CD4-positive, alpha-beta T cell treated with Interleukin-1 beta for 1 hour (primary cell): ENCODE measurements at regions not wholly inside any gene's neighbourhood (a gene's known extent, or its start where the extent isn't known, plus 50 kb on each side); places are given as distances from the start of the nearest gene placed in this dataset.
"Not testable (repeated sequence)": the region's sequence is repeated elsewhere in the genome, so short reads cannot be mapped to it uniquely, and the experiment has no call there.

ENCODE experiments used
- DNase-seq, 2 donors: peaks; one replicate each; pipeline ENCODE4 v3.0.0-alpha.2; 2020 to 2022

GRCh38 chr12:131621701-131622421 is 89.0 kb upstream of the SFSWAP start:
- no peak for DNase-seq

GRCh38 chr12:131622422-131622955 is 88.4 kb upstream of the SFSWAP start:
- no peak for DNase-seq

DNA sequence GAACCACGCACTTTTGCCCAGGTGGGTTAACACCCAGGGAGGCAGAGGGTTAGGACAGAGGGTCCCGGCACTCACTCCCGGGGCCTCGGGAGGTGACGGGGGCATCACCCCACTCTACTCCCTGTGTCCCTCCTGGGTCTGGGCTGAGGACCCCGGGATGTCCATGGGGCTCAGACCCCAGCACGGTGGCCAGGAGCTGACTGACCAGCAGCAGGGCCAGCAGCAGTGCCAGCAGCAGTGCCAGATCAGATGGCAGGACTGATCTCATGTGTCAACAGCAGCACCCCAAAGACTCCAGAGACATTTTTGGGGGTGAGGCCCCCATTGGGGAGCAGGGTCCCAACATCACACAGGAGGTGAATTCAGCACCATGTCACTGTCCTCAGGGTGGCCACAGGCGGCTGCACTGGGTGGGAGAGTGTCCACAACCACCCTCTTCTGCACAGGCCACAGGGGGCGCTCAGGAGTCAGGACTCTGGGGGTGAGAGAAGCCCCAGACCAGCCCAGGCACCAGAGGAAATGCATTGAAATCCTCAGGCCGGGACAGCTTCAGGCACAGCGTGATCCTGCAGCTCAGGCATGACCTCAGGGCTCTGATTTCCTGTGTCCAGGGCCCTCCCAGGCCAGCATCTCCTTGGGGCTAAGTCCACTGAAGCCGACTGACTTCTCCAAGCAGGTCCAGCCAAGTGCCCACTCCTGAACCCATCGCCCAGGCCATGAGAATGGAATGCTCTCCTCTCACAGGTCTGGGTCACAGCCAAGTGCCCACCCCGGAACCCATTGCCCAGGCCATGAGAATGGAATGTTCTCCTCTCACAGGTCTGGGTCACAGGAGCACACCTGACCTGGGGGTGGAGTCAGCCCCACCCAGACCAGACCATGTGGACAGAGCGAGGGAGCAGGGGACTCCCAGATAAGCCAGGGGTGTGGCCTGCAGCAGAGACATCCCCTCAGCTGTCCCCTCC is 87.2 kb upstream of the SFSWAP start:
- DNase-seq, result not testable (repeated sequence)

- DNase-seq, result not testable (repeated sequence)
These were observed 86.5 kb upstream of the SFSWAP start for GRCh38 chr12:131624369-131624739.

DNA sequence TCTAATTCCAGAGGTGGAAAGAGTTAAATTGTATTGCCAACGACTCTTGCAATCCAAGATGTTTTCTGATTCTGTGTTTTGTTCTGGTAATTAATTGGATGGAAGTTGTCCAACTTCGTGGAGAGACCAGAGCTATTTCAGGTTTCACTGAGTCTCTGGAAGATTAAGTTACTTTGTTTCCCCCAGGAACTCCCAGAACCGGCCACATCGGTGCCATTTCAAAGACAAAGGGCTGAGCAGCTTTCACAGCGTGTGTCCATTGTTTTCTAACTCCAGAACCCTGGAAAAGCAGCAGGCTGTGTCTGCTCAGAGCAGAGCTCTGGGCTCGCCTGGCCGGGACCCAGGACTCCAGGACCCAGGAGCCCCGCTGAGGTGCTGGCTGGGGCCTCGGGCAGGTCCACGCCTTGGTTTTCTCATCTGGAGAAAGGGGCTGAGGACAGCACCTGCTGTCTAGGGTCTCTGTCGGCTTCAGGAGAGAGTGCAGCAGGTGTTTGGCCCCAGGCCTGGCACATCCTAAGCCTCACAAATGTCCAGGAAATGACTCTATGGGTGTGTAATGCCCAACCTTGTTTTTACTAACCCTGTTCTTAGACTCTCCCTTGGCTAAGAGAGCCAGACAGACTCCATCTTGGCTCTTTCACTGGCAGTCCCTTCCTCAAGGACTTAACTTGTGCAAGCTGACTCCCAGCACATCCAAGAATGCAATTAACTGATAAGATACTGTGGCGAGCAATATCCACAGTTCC is 86.0 kb upstream of the SFSWAP start:
- DNase-seq, result not testable (repeated sequence)

DNA sequence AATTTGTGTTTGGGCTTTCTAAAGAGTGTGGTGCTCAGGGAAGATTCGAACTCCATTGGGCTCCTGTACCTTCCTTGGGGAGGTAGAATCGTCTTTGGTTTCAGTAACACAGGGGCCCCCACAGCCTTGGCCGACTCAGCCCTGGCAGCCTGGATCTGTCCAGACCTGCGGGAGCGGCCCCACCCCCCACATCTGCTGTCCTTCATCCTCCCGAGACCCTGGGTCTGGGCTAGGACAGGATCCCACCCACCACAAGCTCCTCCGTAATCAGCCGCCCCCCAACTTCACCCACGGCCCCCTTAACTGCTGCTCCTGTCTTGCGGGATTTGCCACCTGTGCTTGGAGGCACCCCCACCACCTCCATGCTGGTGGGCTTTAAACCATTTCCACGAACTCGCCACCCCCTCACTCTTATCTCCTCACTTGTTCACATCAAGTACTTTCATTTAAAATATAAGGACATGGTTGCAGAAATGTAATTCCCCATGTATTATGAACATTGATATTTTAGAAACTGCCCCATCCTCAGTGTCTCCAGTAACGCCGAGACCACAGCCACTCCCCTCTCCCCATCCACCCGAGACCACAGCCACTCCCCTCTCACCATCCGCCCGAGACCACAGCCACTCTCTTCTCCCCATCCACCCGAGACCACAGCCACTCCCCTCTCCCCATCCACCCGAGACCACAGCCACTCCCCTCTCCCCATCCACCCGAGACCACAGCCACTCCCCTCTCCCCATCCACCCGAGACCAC is 84.7 kb upstream of the SFSWAP start:
- peak; percentile 9 to 38 for DNase-seq

DNA sequence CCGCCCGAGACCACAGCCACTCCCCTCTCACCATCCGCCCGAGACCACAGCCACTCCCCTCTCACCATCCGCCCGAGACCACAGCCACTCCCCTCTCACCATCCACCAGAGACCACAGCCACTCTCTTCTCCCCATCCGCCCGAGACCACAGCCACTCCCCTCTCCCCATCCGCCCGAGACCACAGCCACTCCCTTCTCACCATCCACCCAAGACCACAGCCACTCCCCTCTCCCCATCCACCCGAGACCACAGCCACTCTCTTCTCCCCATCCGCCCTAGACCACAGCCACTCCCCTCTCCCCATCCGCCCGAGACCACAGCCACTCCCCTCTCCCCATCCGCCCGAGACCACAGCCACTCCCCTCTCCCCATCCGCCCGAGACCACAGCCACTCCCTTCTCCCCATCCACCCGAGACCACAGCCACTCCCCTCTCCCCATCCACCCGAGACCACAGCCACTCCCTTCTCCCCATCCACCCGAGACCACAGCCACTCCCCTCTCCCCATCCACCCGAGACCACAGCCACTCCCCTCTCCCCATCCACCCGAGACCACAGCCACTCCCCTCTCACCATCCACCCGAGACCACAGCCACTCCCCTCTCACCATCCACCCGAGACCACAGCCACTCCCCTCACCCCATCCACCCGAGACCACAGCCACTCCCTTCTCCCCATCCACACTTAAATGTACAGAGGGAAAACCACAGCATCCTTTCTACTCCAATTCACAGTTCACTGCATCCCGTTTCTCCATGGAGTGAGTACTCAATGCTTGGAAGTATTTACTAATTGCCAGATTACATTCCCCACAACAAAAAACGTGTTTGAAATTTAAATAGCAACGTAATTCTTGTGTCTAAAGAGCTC is 83.5 kb upstream of the SFSWAP start:
- peak; percentile 69 to 77 for DNase-seq

DNA sequence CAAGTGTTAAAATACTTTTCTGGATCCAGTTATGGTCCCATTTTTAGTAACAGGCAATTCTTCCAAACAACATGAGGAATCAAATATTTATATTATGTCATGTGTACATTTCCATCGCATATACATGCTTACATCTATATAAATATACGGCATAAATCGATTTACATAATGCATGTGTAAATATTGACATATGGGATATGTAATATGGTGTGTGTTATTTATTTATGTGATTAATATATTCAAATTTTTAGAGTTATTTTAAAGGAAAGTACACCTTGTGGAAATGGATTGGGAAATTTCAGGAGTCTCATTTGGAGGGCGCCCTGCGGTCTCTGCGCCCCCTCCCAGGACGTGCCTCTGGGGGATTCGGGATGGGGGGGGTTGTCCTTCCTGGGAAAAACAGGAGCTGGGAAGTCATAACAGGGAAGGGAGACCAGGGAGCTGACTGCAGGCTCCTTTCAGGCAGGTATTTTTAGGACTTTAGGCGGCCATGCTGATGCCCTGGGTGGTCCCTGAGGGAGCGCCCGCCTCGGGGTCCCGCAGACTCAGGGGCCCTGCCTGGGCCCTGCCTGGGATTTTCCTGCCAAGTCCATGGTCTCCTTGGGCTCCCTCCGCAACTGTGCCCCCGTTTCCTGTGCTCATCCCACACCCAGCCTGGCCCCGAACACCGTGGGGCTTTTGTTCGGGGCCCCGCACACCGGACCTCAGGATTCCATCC is 82.7 kb upstream of the SFSWAP start:
- no peak for DNase-seq

DNA sequence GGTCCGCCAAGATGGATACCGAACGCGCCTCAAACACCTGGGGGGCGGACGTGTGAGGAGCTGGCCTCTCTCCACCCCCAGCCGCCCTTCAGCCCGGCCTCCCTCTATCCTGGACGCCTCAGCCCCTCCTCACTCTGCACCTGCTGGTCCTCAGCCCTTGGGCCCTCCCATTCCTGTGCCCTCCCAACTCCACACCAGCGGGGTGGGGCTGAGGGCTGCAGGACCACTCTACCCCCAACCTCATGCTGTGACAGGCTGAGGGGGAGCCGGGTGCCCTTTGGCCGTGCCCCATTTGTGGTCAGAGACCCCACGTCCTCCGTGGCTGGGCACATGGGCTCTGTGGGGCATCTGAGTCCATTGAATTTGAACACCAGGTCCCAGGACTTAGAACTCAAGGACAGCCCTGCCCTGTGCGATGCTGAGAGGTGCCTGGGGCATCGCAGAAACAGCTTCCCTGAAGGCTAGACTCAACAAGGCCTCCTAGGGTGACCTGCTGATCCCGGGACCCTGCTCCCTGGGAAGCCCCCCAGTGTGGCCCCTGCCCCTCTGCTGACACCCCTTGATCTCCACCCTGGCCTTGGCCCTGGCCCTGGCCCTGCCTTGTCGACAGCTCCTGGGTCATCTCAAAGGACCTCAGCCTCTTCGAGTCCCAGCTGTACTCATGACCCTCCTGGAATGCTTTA is 82.0 kb upstream of the SFSWAP start:
- DNase-seq, result no peak

DNA sequence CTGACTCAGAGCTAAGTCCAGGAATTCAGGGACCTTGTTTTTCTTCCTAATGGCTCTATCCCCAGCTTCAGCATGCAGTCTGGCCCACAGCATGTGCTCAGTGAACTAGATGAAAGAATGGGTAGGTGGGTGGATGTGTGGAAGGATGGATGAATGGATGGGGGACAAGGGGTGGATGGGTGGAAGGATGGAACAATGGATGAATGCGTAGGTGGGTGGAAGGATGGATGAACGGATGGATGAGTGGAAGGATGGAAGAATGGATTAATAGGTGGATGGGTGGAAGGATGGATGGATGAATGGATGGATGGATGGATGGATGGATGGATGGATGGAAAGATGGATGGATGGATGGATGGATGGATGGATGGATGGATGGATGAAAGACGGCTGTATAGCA is 79.7 kb upstream of the SFSWAP start:
- no peak for DNase-seq

- DNase-seq, result not testable (repeated sequence)
These were observed 78.8 kb upstream of the SFSWAP start for GRCh38 chr12:131631889-131632651.

- DNase-seq, result not testable (repeated sequence)
These were observed 78.3 kb upstream of the SFSWAP start for GRCh38 chr12:131632652-131633023.

DNA sequence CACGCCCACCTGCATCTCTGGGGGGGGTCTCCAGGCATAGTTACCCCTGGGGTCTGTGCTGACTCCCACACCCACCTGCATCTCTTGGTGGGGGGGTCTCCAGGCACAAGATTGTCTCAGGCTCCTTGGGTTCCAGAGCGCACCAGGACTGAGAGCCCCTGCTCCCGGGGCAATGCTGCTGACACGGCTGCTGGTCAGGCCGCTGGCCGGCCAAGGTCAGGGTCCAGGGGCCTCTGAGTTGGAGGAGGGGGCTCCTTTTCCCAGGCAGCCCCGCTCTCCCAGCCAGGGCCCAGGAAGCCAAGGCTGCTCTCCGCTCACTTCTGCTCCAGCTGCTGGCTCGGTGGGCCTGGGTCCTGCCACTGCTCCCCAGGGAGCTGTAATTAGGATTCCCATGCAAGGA is 77.3 kb upstream of the SFSWAP start:
- not testable (repeated sequence) for DNase-seq

GRCh38 chr12:131634037-131634436 is 76.9 kb upstream of the SFSWAP start:
- no peak for DNase-seq

DNA sequence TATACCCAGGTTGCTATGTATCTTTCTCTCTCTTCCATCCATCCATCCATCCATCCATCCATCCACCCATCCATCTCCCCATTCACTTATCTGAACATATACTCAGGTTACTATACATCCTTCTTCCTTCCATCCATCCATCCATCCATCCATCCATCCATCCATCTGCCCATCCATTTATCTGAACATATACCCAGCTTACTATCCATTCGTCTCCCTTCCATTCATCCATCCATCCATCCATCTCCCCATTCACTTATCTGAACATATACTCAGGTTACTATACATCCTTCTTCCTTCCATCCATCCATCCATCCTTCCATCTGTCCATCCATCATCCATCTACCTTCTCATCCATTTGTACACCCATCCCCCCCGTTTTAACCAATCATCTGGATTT is 75.9 kb upstream of the SFSWAP start:
- DNase-seq, result not testable (repeated sequence)

DNA sequence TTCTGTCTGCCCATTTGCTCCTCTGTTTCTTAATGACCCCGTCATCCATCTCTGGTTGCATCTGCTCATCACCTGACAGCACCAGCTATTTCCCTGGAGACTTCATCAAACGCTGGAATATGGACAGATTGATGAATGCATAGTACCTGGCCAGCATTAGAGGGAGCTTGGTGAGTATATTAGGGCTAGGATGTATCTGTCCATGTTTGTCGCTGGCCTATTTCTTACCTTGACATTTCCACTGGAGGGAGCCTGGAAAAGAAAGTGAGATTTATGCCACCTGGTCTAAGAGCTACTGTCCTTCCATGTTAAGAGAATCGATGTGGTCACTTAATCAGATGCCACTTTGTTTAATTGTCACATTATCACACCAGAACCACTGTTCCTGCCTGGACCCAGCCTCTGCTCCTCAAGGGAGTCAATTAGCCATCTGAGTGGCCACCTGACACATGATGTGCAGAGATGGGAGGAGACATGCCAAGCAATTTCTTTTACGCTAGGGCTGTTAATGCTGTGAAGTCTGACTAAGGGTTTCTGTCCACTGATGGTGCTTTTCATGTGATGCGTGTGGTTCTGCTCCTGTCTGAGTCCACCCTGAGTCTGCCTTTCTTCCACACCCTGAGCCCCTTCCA is 75.3 kb upstream of the SFSWAP start:
- no peak for DNase-seq

GRCh38 chr12:131636266-131636665 is 74.6 kb upstream of the SFSWAP start:
- no peak for DNase-seq

DNA sequence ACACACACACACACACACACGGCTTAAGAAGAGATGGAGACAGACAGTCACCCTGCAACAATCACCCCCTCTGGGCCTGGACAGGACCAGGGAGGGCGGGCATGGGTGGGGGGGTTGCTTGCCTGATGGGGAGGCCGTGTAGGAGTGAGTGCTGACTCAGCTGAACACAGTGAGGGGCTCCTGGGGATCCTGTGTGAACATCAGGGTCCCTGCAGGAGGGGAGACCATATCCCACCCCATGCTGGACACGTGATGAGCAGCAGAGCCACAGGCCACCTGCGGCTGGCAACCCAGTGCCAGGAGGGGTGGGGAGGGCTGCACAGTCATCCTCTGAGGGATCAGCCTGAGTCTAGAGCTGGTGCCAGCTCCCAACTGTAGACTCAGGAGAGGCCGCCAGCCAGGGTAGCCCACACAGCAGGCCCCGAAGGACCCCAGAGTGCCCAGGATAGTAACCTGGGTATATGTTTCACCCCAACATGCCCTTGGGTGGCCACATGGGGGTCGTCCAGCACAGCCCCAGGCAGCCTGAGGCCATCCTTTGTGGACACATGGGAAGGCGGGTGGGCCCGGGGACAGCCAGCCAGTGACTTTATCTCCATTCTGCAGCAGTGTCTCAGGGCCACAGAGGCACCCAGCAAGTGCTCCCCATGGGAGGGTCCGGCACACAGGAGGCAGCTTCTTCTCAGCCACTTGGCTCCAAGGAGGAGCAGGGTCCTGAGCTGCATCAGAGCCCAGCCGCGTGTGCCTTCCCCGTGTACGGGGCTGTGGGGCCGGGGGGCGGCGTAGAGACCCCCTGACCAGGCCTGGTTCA is 73.7 kb upstream of the SFSWAP start:
- no peak for DNase-seq
